Skeletal muscle cell (primary cell): ENCODE measurements at regions not wholly inside any gene's neighbourhood (a gene's known extent, or its start where the extent isn't known, plus 50 kb on each side); places are given as distances from the start of the nearest gene placed in this dataset.

Source experiments
- DNase-seq: peaks from one replicate; pipeline ENCODE4 v3.0.0-alpha.2; 2010; ENCODE audit warnings: low read depth
- H3K4me3 ChIP-seq: 2 replicates; pipeline ENCODE4 v1.5.1; 2011; ENCODE audit warnings: low read depth, mild to moderate bottlenecking, control low read depth, low read length, moderate library complexity

DNA sequence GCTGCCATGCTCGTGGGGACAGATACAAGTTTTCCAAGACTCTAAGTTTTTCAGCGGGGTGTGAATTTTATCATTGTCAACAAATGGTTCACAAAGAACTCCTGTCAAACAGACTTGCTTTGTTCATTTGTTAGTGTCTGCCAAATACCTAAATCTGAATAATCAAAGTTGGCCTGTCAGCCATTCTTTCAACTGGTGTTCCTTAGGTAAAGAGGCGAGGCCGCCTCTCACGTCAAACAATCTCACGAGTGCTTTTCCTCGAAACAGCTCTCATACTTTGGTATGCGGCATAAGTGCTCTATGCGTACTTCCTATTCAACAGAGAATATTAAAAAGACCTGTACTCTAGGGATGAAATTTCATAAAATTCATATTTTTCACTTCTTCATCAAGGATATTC lies 51.4 kb upstream of the KANK4 start:
- no peak overlapping the region for H3K4me3 ChIP-seq
- no peak for DNase-seq

DNA sequence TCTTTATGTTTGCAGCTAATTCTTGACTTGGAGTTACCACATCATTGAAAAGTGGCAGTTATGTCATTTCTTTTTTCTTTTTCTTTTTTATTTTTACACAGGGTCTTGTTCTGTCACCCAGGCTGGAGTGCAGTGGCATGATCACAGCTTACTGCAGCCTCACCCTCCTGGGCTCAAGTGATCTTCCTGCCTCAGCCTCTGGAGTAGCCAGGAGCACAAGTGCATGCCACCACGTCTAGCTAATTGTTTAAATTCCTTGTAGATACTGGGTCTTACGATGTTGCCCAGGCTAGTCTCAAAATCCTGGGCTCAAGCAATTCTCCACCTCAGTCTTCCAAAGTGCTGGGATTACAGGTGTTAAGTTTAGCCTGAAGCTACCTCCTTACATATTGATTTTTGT lies 52.1 kb upstream of the KANK4 start:
- no peak overlapping the region for H3K4me3 ChIP-seq
- no peak for DNase-seq

DNA sequence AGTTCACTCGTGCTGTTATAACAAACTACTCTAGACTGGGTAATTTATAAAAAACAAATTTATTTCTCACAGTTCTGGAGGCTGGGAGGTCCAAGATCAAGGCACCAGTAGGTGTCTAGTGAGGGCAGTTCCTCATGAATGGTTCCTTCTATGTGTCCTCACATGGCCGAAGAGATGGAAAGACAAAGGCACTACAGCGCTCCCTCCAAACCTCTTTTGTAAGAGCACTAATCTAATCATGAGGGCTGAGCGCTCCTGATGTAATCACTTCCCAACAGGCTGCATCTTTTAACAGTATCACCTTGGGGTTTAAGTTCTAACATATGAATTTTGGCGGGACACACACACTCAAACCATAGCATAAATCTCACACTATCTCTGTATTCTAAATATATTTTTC lies 54.0 kb upstream of the KANK4 start:
- H3K4me3 ChIP-seq, result no peak overlapping the region
- no peak for DNase-seq

DNA sequence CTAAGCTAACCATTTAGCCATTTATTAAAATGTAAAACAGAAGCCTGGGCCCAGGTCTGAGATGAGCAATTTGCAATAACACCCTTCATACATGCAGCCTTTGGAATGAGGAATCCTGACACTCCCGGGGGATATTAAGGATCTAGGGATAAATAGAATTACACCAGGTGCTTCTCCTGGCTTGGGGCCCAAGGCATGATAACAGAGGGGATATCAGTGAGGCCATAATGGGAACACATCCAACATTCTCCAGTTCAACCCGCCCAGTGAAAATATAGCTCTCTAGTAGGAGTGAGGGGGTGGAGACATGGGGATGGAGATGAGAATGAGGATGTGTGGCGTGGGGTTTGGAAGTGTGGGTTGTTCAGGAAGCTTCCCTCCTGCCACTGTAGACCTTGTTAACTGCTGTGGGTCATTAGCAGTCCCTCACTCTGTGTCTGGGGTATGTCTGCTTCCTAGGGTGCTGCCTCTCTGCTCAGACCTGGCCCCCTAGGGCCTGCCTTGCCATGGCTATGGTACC lies 57.9 kb upstream of the KANK4 start:
- H3K4me3 ChIP-seq, result no peak overlapping the region
- no peak for DNase-seq

DNA sequence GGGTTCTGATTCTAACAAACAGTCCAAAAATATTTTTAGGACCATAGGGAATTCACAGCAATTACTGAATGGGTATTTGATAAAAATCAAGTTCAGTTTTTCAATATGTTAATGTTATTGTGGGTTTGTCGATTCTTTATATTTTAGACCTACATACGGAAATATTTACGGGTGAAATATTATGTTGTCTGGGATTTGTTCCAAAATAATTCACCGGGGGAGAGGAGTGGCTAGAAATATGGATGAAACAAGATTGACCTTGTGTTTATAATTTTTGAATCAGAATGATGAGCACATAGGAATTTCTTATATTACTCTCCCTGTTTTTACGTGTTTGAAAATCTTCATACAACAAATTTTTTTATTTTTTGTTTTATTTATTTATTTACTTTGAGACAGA lies 56.7 kb upstream of the USP1 start:
- no peak for DNase-seq
- no peak overlapping the region for H3K4me3 ChIP-seq

DNA sequence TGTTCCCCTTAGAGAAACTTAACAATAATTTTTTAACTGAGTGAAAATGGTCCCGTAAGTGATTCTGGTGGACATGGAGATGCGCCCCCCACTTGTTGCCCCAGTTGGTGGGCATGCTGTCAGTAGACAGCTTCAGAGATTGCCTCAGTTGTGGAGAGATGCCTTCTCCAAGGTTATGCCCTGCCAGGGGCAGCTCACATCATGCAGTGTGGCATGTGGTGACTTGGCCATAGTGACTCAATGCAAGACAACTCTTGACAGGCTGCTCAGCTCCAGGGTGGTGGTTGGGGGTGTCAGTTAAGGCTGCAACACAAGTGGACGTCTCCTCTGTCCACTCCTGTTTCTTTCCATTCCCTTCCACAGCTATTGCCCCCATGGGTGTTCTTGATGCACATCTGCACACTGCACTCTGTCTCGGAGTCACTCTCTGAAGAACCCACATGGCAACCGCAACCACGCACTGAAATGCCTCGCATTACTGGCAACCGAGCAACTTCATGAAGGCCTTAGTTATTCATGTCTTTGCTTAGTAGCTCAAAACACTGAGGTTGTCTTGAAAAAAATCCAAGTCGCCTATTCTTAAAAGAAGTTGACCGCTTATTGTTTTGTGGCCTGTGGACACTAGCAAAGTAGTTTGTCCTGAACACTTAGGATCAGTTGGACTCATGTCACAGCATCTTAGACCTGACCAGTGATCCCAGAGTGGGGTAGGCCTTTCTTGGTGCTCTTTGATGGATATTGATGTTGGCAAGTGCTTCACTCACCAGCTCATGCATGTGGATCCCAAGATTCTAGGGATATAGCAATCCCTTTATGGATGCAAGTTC lies 54.8 kb upstream of the USP1 start:
- no peak for DNase-seq
- H3K4me3 ChIP-seq, result no peak overlapping the region

DNA sequence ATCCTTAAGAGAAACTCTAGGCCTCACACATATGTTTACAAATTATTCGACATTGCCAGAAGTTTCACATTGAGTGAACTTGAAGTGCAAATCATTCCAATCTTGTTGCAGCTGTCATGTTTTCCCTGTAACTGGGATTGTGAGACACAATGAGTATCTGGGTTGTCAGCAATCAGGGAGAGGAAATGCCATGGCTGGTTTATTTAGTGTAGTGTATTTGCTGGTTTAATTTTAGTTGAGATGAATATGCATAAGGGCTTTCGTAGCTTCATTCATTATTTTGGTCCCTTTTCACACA lies 54.2 kb upstream of the USP1 start:
- no peak overlapping the region for H3K4me3 ChIP-seq
- no peak for DNase-seq

DNA sequence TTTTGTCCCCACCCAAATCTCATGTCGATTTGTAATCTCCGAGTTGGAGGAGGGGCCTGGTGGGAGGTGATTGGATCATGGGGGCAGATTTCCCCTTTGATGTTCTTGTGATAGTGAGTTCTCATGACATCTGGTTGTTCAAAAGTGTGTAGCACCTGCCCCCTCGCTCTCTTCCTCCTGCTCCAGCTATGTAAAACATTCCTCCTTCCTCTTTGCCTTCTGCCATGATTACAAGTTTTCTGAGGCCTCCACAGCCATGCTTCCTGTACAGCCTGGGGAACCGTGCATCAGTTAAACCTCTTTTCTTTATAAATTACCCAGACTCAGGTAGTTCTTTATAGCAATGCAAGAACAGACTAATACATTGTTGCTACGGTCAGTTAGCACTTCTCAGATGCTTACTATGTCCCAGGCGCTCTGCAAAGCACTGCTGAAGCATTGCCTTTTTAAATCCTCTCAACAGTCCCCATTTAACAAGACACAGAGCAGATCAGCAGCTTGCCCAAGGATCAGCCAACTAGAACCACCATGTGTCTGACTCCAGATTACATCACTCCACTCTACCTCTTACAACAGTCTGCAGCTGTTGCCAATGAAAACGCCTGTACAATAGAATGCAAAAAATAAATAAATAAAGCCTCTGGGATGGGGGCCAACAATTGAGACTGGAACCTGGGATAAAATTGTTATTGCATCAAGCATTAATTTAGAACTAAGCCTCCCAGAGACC lies 52.4 kb upstream of the USP1 start:
- H3K4me3 ChIP-seq, result no peak overlapping the region
- peak; percentile 93 for DNase-seq

DNA sequence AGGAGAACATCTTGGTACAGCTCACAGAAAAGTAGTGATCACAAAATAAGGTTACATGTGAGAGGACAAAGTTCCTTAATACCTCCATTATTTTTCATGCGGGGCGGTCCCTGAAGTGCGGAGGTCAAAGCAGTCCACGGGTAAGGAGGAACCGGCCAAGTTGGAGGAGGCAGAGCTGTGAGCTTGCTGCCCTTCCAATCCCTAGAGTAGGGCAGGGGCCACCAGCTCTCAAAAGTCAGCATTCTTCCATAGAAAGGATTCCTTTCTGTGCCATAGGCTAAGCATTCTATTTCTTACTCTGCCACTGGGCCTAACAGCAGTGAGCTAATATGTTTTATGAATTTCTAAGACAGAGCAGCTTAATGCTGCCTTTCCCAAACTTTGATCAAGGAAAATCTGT lies 50.9 kb upstream of the USP1 start:
- no peak for DNase-seq
- no peak overlapping the region for H3K4me3 ChIP-seq

DNA sequence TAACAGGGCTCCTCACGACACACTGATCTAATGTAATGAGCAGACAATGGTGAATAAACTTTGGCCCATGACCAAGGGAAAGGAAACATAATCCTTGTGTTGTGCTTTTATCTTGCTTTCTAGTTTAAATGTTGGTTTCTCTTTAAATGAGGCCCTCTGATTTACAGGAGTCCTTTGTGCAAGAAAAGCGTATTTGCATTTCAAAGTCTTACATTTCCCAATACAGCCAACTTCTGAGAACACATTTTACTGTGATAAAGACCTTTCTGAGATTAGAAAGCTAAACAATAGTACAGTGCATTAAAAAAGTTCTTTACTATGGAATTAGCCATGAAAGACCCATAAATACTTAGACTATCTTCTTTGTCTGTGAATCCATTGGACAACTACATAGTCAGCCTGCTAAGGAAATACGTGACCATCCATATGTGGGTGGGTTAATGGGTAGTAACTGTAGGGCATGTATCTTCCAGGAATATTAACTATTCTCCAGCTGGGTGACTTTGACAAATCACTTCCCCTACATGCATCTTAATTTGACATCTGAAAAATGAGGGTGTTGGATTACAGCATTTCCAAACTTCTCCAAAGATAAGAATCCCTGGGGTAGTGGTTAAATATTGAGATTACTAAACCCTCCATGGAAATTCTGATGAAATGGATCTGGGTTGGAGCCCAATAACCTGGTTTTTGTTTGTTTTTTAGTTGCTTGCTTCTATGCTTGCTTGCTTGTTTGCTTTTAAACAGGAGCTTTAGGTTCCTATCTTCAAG lies 50.3 kb upstream of the USP1 start:
- H3K4me3 ChIP-seq, result no peak overlapping the region
- no peak for DNase-seq
